PC-3 (cell line): ENCODE measurements at regions not wholly inside any gene's neighbourhood (a gene's known extent, or its start where the extent isn't known, plus 50 kb on each side); places are given as distances from the start of the nearest gene placed in this dataset.

ENCODE experiments used
- ATAC-seq: fragments of 200-7000 bp; cut with Tn5 transposase; 2 replicates; pipeline ENCODE4 v1.9.1; 2020; ENCODE audit warnings: mild to moderate bottlenecking, moderate library complexity
- BruUV-seq: library from RNA; stranded (reverse); fragments of 400-500 nt; replicated peaks from 2 replicates; lab custom pipeline; 2021; lab: Mats Ljungman, UMichigan
- CTCF ChIA-PET: fragments of 300-600 bp; sonication (Branson Sonifier 250); formaldehyde crosslinking; loops from one replicate; lab custom pipeline; 2022; ENCODE audit warnings: antibody characterized with exemption; lab: Charles Lee
- POLR2A ChIA-PET: fragments of 300-600 bp; sonication (Branson Sonifier 250); formaldehyde crosslinking; loops from one replicate; lab custom pipeline; 2022; ENCODE audit warnings: antibody characterized with exemption; ENCODE audit not compliant: unreplicated experiment; lab: Charles Lee
- DNase-seq: peaks from one replicate; pipeline ENCODE4 v3.0.0-alpha.2; 2015
- H2AFZ ChIP-seq: fragments of 300-600 bp; sonication (generic); 2 replicates; pipeline ENCODE4 v1.6.0; 2016; ENCODE audit warnings: antibody characterized with exemption, low read length
- H3F3A ChIP-seq: fragments of 300-600 bp; sonication (generic); one replicate; pipeline ENCODE4 v1.6.0; 2017; ENCODE audit warnings: antibody characterized with exemption, low read length, control low read depth, mild to moderate bottlenecking; ENCODE audit not compliant: unreplicated experiment
- H3K27ac ChIP-seq: fragments of 300-600 bp; sonication (generic); 2 replicates; pipeline ENCODE4 v1.5.1; 2016; ENCODE audit warnings: mild to moderate bottlenecking, low read length
- H3K27me3 ChIP-seq: fragments of 300-600 bp; sonication (generic); 2 replicates; pipeline ENCODE4 v1.6.1; 2016; ENCODE audit warnings: low read length, mixed read lengths
- H3K36me3 ChIP-seq: fragments of 300-600 bp; sonication (generic); 2 replicates; pipeline ENCODE4 v1.6.1; 2016; ENCODE audit warnings: low read depth, mixed run types, low read length, mixed read lengths
- H3K4me1 ChIP-seq: fragments of 300-600 bp; sonication (generic); 2 replicates; pipeline ENCODE4 v1.5.1; 2016; ENCODE audit warnings: low read length; ENCODE audit not compliant: insufficient read depth
- H3K4me2 ChIP-seq: fragments of 300-600 bp; sonication (generic); 2 replicates; pipeline ENCODE4 v1.6.0; 2016; ENCODE audit warnings: low read length
- H3K4me3 ChIP-seq: fragments of 300-600 bp; sonication (generic); 2 replicates; pipeline ENCODE4 v1.5.1; 2016; ENCODE audit warnings: mild to moderate bottlenecking, low read length, mixed read lengths
- H3K79me2 ChIP-seq: fragments of 300-600 bp; sonication (generic); 2 replicates; pipeline ENCODE4 v1.6.1; 2017; ENCODE audit warnings: low read length, mixed read lengths
- H3K9ac ChIP-seq: fragments of 300-600 bp; sonication (generic); 2 replicates; pipeline ENCODE4 v1.6.0; 2016; ENCODE audit warnings: mild to moderate bottlenecking, low read length
- H3K9me2 ChIP-seq: fragments of 300-600 bp; sonication (generic); replicated peaks from 2 replicates; pipeline ENCODE4 v1.6.1; 2016; ENCODE audit warnings: mixed run types, low read length, mixed read lengths
- H3K9me3 ChIP-seq: fragments of 300-600 bp; sonication (generic); 2 replicates; pipeline ENCODE4 v1.6.1; 2016; ENCODE audit warnings: low read length, mixed read lengths
- H4K20me1 ChIP-seq: fragments of 300-600 bp; sonication (generic); 2 replicates; pipeline ENCODE4 v1.6.1; 2016; ENCODE audit warnings: low read length, mixed read lengths
- EZH2 ChIP-seq: fragments of 300-600 bp; sonication (generic); IDR thresholded peaks from one replicate; pipeline ENCODE4 v1.6.1; 2017; ENCODE audit warnings: antibody characterized with exemption, mild to moderate bottlenecking, low read length; ENCODE audit not compliant: unreplicated experiment
- EZH2phosphoT487 ChIP-seq: fragments of 300-600 bp; sonication (generic); IDR thresholded peaks from 2 replicates; pipeline ENCODE4 v1.6.1; 2018; ENCODE audit warnings: mild to moderate bottlenecking, antibody characterized with exemption, low read length, borderline replicate concordance
- intact Hi-C: fragments of 100-400 bp; cut with micrococcal nuclease; formaldehyde crosslinking; loops from 2 replicates; pipeline ENCODE4 v1.9.0; 2023
- TF ChIP-seq, protein P1 (sequence below): fragments of 300-600 bp; sonication (generic); conservative IDR thresholded peaks from 2 replicates; pipeline ENCODE4 v1.5.1; 2017; ENCODE audit warnings: antibody characterized with exemption, low read depth, mild to moderate bottlenecking, low read length

DNA sequence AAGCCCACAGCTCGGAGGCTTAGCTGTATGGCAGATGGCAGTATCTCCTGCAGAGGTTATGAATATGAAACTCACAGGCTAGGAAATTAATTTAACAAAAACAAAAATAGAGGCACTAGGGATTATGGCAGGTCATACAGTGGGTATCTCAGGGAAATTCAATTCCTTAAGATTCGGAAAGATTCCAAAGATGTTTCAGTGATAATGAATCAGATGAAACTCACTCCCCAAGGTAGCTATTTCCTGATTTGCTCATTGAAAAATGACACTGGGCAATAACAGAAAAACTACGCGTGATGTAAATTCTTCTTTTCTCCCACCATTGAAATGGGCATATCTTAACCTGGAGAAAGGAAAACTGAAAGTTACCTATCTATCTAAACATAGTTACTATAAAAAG is 414.1 kb downstream of the STK39 start:
- H3K36me3 ChIP-seq: no peaks in the 10 kb centered on the region
- H3K9me2 ChIP-seq: no peaks in the 10 kb centered on the region
- H2AFZ ChIP-seq: no peak overlapping the region
- no peak for DNase-seq
- TF ChIP-seq EZH2phosphoT487: no peak
- no peaks in the 10 kb centered on the region for H3K27me3 ChIP-seq
- no peak overlapping the region for H3K4me2 ChIP-seq
- no peak for ATAC-seq
- intact Hi-C loops: no loop called here
- CTCF ChIA-PET: no interaction called here
- POLR2A ChIA-PET: no interaction called here
- H3F3A ChIP-seq: no peaks in the 10 kb centered on the region
- no peaks in the 10 kb centered on the region for H4K20me1 ChIP-seq
- no peak overlapping the region for H3K4me3 ChIP-seq
- H3K9me3 ChIP-seq: no peaks in the 10 kb centered on the region
- no peaks in the 10 kb centered on the region for H3K4me1 ChIP-seq
- H3K9ac ChIP-seq: no peak overlapping the region
- no peak overlapping the region for H3K27ac ChIP-seq
- no peaks in the 10 kb centered on the region for H3K79me2 ChIP-seq
- BruUV-seq: no TSS peak

DNA sequence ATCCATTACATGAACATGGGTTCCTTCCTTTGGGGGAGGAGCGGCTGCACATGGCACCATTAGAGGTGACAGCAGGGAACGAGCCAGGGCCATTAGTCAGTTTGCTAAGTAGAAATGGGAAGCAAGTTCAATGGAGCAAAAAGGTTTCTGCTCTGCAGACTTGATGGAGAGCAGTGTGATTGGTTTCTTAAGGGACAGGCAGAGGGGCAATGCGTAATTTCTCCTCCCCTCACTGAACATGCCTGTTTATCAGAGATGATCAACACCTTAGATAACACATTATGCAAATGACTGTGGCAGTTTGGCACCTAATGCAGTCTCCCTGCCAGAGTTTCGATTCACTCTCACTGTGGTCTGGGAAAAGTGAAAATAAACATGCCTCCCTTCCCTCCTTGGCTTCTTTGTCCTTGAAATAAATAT is 414.5 kb downstream of the STK39 start:
- BruUV-seq: no TSS peak
- intact Hi-C loops: no loop called here
- Histone ChIP-seq H3K4me1 (no peaks in the 10 kb centered on the region), H3K9me2 (no peaks in the 10 kb centered on the region), H4K20me1 (no peaks in the 10 kb centered on the region), H3K36me3 (no peaks in the 10 kb centered on the region), H3K27me3 (no peaks in the 10 kb centered on the region), H2AFZ (no peak overlapping the region), H3K79me2 (no peaks in the 10 kb centered on the region), H3K27ac (no peak overlapping the region), H3F3A (no peaks in the 10 kb centered on the region), H3K4me2 (no peak overlapping the region), H3K9me3 (no peaks in the 10 kb centered on the region), H3K4me3 (no peak overlapping the region), H3K9ac (no peak overlapping the region)
- CTCF ChIA-PET: no interaction called here
- POLR2A ChIA-PET: no interaction called here
- TF ChIP-seq EZH2phosphoT487: no peak
- TF ChIP-seq EZH2: no peak
- TF ChIP-seq, protein P1, sequence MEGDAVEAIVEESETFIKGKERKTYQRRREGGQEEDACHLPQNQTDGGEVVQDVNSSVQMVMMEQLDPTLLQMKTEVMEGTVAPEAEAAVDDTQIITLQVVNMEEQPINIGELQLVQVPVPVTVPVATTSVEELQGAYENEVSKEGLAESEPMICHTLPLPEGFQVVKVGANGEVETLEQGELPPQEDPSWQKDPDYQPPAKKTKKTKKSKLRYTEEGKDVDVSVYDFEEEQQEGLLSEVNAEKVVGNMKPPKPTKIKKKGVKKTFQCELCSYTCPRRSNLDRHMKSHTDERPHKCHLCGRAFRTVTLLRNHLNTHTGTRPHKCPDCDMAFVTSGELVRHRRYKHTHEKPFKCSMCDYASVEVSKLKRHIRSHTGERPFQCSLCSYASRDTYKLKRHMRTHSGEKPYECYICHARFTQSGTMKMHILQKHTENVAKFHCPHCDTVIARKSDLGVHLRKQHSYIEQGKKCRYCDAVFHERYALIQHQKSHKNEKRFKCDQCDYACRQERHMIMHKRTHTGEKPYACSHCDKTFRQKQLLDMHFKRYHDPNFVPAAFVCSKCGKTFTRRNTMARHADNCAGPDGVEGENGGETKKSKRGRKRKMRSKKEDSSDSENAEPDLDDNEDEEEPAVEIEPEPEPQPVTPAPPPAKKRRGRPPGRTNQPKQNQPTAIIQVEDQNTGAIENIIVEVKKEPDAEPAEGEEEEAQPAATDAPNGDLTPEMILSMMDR: no peak
- DNase-seq: no peak
- ATAC-seq: no peak

DNA sequence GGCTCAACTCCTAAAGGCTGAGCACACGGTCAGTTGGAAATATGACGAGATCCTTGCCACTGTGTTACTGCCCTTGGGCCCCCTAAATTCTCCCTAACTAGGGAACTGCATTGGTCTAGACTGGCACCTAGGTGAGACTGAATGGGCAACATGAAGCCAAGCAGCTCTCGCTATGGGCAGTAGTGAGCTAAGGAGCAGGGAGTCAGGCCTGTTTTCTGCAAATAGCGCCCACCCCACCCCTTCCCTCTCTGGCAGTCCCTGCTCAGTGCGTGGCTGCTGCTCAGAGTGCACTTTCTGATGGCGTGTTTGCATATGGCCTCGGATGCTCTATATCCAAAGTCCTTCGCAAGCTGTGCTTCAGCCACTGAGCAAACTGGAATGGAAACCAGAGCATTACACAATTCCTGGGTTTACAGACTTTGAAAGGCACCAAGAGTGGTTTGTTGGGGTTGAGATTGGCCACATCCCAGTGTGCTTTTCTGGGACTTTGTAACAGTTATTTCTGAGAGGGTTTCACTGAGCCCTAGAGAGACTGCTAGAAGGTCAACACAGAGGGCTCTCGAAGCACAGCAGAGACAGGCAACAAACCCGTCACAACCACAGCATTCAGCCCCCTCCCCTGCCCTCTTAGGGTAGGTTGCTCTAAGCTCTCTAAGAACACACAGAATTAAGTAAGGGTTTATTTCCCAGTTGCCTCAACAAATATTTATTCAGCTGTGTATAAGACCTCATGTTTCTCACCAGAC is 419.9 kb downstream of the STK39 start:
- TF ChIP-seq EZH2phosphoT487: no peak
- TF ChIP-seq EZH2: no peak
- TF ChIP-seq, protein P1: no peak
- ATAC-seq (no peak), DNase-seq (no peak)
- intact Hi-C loops: no loop called here
- ChIA-PET POLR2A (no interaction called here), CTCF (no interaction called here)
- Histone ChIP-seq H3K36me3 (no peaks in the 10 kb centered on the region), H3K27ac (no peak overlapping the region), H4K20me1 (no peaks in the 10 kb centered on the region), H3K4me2 (no peak overlapping the region), H2AFZ (no peak overlapping the region), H3K9me3 (no peaks in the 10 kb centered on the region), H3F3A (no peaks in the 10 kb centered on the region), H3K9ac (no peak overlapping the region), H3K79me2 (no peaks in the 10 kb centered on the region), H3K4me1 (no peaks in the 10 kb centered on the region; the same call in 1 of the 2 replicates), H3K4me3 (no peak overlapping the region), H3K9me2 (no peaks in the 10 kb centered on the region), H3K27me3 (no peaks in the 10 kb centered on the region)
- BruUV-seq: no TSS peak
